ENCODE measurements at regions not wholly inside any gene's neighbourhood (a gene's known extent, or its start where the extent isn't known, plus 50 kb on each side); places are given as distances from the start of the nearest gene placed in this dataset.

DNA sequence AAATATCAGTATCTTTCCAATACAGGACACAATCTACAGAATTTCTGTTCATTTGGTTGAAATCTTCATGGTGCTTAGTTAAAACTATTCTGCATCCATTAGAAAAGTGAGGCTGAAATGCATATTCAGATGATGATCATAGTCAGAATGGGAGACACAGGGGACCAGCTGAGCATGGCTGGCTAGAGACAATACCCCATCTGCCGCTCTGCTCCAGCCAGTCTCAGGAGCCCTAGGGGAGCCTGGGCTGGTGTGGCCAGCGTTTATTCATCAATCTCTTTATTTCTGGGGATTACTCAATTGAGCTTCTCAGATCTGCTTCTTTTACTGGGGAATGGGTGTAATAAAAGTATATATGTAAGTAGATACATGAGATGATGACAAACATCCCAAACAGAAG is 470.9 kb upstream of the CDIN1 start:
- ChIA-PET CTCF (no interaction called here), POLR2A (no interaction called here)
- Histone ChIP-seq H3K27ac (ENCODE audit: extremely low read depth, low read depth, low read length) (no peak overlapping the region), H3K36me3 (ENCODE audit: control insufficient read depth in 2 of 2, insufficient read depth in 1 of 2, low read length in 2 of 2) (no peaks in the 10 kb centered on the region), H3K4me1 (ENCODE audit: control insufficient read depth, insufficient read depth, low read length) (no peaks in the 10 kb centered on the region), H3K4me3 (ENCODE audit: low read depth, low read length) (no peak overlapping the region), H3K9me3 (ENCODE audit: control insufficient read depth, insufficient read depth, low read depth, low read length) (no peaks in the 10 kb centered on the region)
- TF ChIP-seq ZNF549 (tag by site-specific recombination; IDR thresholded peaks at IDR 0.05) (no peak), OVOL3 (tag by site-specific recombination; IDR thresholded peaks at IDR 0.05) (no peak), ZNF214 (tag by site-specific recombination; IDR thresholded peaks at IDR 0.05; ENCODE audit: borderline replicate concordance) (no peak), ZNF221 (tag by site-specific recombination; IDR thresholded peaks at IDR 0.05; ENCODE audit: borderline replicate concordance) (no peak)

GRCh38 chr15:36109943-36110658 is 469.3 kb upstream of the CDIN1 start:
- CTCF ChIA-PET: no interaction called here

More at GRCh38 chr15:36109943-36110658, 469.3 kb upstream of the CDIN1 start:
- Histone ChIP-seq H3K9me3 (ENCODE audit: control insufficient read depth, insufficient read depth, low read depth, low read length) (no peaks in the 10 kb centered on the region), H3K4me3 (ENCODE audit: low read depth, low read length) (no peak overlapping the region), H3K4me1 (ENCODE audit: control insufficient read depth, insufficient read depth, low read length) (no peaks in the 10 kb centered on the region), H3K27ac (ENCODE audit: extremely low read depth, low read depth, low read length) (no peak overlapping the region), H3K36me3 (ENCODE audit: control insufficient read depth in 2 of 2, insufficient read depth in 1 of 2, low read length in 2 of 2) (no peaks in the 10 kb centered on the region)
- no peak for TF ChIP-seq YY2 (tag by site-specific recombination; IDR thresholded peaks at IDR 0.05)
- no peak for TF ChIP-seq ZNF433 (tag by site-specific recombination; IDR thresholded peaks at IDR 0.05; ENCODE audit: low read depth)
- TF ChIP-seq, protein P1, sequence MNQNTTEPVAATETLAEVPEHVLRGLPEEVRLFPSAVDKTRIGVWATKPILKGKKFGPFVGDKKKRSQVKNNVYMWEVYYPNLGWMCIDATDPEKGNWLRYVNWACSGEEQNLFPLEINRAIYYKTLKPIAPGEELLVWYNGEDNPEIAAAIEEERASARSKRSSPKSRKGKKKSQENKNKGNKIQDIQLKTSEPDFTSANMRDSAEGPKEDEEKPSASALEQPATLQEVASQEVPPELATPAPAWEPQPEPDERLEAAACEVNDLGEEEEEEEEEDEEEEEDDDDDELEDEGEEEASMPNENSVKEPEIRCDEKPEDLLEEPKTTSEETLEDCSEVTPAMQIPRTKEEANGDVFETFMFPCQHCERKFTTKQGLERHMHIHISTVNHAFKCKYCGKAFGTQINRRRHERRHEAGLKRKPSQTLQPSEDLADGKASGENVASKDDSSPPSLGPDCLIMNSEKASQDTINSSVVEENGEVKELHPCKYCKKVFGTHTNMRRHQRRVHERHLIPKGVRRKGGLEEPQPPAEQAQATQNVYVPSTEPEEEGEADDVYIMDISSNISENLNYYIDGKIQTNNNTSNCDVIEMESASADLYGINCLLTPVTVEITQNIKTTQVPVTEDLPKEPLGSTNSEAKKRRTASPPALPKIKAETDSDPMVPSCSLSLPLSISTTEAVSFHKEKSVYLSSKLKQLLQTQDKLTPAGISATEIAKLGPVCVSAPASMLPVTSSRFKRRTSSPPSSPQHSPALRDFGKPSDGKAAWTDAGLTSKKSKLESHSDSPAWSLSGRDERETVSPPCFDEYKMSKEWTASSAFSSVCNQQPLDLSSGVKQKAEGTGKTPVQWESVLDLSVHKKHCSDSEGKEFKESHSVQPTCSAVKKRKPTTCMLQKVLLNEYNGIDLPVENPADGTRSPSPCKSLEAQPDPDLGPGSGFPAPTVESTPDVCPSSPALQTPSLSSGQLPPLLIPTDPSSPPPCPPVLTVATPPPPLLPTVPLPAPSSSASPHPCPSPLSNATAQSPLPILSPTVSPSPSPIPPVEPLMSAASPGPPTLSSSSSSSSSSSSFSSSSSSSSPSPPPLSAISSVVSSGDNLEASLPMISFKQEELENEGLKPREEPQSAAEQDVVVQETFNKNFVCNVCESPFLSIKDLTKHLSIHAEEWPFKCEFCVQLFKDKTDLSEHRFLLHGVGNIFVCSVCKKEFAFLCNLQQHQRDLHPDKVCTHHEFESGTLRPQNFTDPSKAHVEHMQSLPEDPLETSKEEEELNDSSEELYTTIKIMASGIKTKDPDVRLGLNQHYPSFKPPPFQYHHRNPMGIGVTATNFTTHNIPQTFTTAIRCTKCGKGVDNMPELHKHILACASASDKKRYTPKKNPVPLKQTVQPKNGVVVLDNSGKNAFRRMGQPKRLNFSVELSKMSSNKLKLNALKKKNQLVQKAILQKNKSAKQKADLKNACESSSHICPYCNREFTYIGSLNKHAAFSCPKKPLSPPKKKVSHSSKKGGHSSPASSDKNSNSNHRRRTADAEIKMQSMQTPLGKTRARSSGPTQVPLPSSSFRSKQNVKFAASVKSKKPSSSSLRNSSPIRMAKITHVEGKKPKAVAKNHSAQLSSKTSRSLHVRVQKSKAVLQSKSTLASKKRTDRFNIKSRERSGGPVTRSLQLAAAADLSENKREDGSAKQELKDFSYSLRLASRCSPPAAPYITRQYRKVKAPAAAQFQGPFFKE (tag by site-specific recombination; IDR thresholded peaks at IDR 0.05; ENCODE audit: borderline replicate concordance): no peak
- no peak for TF ChIP-seq ZNF202 (tag by site-specific recombination; IDR thresholded peaks at IDR 0.05; ENCODE audit: borderline replicate concordance)
- no peak for TF ChIP-seq ZNF785 (tag by site-specific recombination; IDR thresholded peaks at IDR 0.05)
- no peak for TF ChIP-seq INSM2 (tag by site-specific recombination; IDR thresholded peaks at IDR 0.05)
- TF ChIP-seq ZNF624 (tag by site-specific recombination; IDR thresholded peaks at IDR 0.05): no peak
- no peak for TF ChIP-seq ZNF501 (tag by site-specific recombination; IDR thresholded peaks at IDR 0.05)
- TF ChIP-seq PATZ1 (tag by site-specific recombination; IDR thresholded peaks at IDR 0.05): no peak
- TF ChIP-seq, protein P2, sequence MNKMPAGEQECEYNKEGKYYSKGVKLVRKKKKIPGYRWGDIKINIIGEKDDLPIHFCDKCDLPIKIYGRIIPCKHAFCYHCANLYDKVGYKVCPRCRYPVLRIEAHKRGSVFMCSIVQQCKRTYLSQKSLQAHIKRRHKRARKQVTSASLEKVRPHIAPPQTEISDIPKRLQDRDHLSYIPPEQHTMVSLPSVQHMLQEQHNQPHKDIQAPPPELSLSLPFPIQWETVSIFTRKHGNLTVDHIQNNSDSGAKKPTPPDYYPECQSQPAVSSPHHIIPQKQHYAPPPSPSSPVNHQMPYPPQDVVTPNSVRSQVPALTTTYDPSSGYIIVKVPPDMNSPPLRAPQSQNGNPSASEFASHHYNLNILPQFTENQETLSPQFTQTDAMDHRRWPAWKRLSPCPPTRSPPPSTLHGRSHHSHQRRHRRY (tag by site-specific recombination; IDR thresholded peaks at IDR 0.05): no peak
- TF ChIP-seq ZNF585B (tag by site-specific recombination; IDR thresholded peaks at IDR 0.05): no peak
- TF ChIP-seq BCL11B (tag by site-specific recombination; IDR thresholded peaks at IDR 0.05; ENCODE audit: low read depth): no peak
- no peak for TF ChIP-seq ZNF530 (tag by site-specific recombination; IDR thresholded peaks at IDR 0.05; ENCODE audit: low read depth)
- POLR2A ChIA-PET: no interaction called here

Data from HEK293 (cell line).